HCT116 (cell line): ENCODE measurements at regions not wholly inside any gene's neighbourhood (a gene's known extent, or its start where the extent isn't known, plus 50 kb on each side); places are given as distances from the start of the nearest gene placed in this dataset.

Experiments used
- ATAC-seq: fragments of 200-7000 bp; cut with Tn5 transposase; 2 replicates; pipeline ENCODE4 v1.9.1; 2020; ENCODE audit warnings: mild to moderate bottlenecking, moderate library complexity
- BruUV-seq: library from RNA; stranded (reverse); fragments of 400-500 nt; replicated peaks from 2 replicates; lab custom pipeline; 2021; lab: Mats Ljungman, UMichigan
- CTCF ChIA-PET: fragments of 300-600 bp; sonication (Branson Sonifier 250); formaldehyde crosslinking; loops from one replicate; lab custom pipeline; 2021; ENCODE audit warnings: antibody characterized with exemption; lab: Charles Lee
- POLR2A ChIA-PET: fragments of 300-600, 350-600 bp; sonication (Branson Sonifier 250); formaldehyde crosslinking; loops from one replicate; lab custom pipeline; 2021; ENCODE audit warnings: antibody characterized with exemption; lab: Charles Lee
- RAD21 ChIA-PET, 2 experiments: fragments of 300-600 bp; sonication (Branson Sonifier 250); formaldehyde crosslinking; loops; one replicate each; lab custom pipeline; 2023; ENCODE audit warnings: low total read pairs in 2 of 2; ENCODE audit not compliant: uncharacterized antibody in 2 of 2, unreplicated experiment in 2 of 2, low non-redundant PET in 1 of 2; lab: Charles Lee
- DNase-seq: peaks from one replicate; pipeline ENCODE4 v3.0.0-alpha.2; 2010; ENCODE audit warnings: low read depth, low spot score
- H2AFZ ChIP-seq: fragments of 200-600 bp; shearing (Covaris generic), sonication (generic); 2 replicates; pipeline ENCODE4 v1.6.1; 2017; ENCODE audit warnings: low read depth, mixed run types, mixed read lengths, antibody characterized with exemption, low read length; ENCODE audit not compliant: poor library complexity, severe bottlenecking
- H3K27ac ChIP-seq: 2 replicates; pipeline ENCODE4 v1.5.1; 2012; ENCODE audit warnings: low read depth, low read length
- H3K27me3 ChIP-seq: fragments of 200-600 bp; sonication (generic); 2 replicates; pipeline ENCODE4 v1.6.1; 2016; ENCODE audit warnings: mixed run types, low read length, mixed read lengths; ENCODE audit not compliant: insufficient read depth
- H3K36me3 ChIP-seq, 2 experiments: fragments of 200-500 bp in 1 of 2; fragments of 200-600 bp in 1 of 2; sonication (Bioruptor generic) in 1 of 2; sonication (generic) in 1 of 2; 2 replicates each; pipeline versions ENCODE4 v1.5.1 to v1.6.1; 2014 to 2016; ENCODE audit warnings: low read length in 2 of 2, inconsistent platforms in 1 of 2, mixed read lengths in 1 of 2, mixed run types in 1 of 2; ENCODE audit not compliant: insufficient read depth in 2 of 2, control insufficient read depth in 1 of 2
- H3K4me1 ChIP-seq, 2 experiments: fragments of 200-600 bp in 1 of 2; sonication (generic) in 1 of 2; 2 replicates each; pipeline versions ENCODE4 v1.5.1 to v1.6.1; 2012 to 2017; ENCODE audit warnings: low read length in 2 of 2, inconsistent platforms in 1 of 2, mild to moderate bottlenecking in 1 of 2, mixed read lengths in 1 of 2, mixed run types in 1 of 2, moderate library complexity in 1 of 2; ENCODE audit not compliant: insufficient read depth in 2 of 2, control insufficient read depth in 1 of 2
- H3K4me2 ChIP-seq: fragments of 200-600 bp; sonication (generic); 2 replicates; pipeline ENCODE4 v1.6.1; 2017; ENCODE audit warnings: mixed run types, low read length, mixed read lengths
- H3K4me3 ChIP-seq, 2 experiments: fragments of 200-600 bp in 1 of 2; sonication (generic) in 1 of 2; replicated peaks in 1 of 2; 2 replicates each; pipeline ENCODE4 v1.5.1; 2011 to 2016; ENCODE audit warnings: low read length in 2 of 2, control low read depth in 1 of 2, low read depth in 1 of 2, mild to moderate bottlenecking in 1 of 2, mixed read lengths in 1 of 2, mixed run types in 1 of 2
- H3K79me2 ChIP-seq: fragments of 200-600 bp; sonication (generic); 2 replicates; pipeline ENCODE4 v1.6.1; 2017; ENCODE audit warnings: mild to moderate bottlenecking, mixed run types, low read length, moderate library complexity, mixed read lengths; ENCODE audit not compliant: insufficient read depth
- H3K9ac ChIP-seq: fragments of 200-600 bp; sonication (generic); 2 replicates; pipeline ENCODE4 v1.6.1; 2016; ENCODE audit warnings: low read length, mixed read lengths
- H3K9me2 ChIP-seq: fragments of 200-600 bp; sonication (generic), shearing (Covaris generic); 2 replicates; pipeline ENCODE4 v1.6.1; 2017; ENCODE audit warnings: mixed run types, mild to moderate bottlenecking, moderate library complexity; ENCODE audit not compliant: insufficient read depth
- H3K9me3 ChIP-seq, 2 experiments: fragments of 200-500 bp in 1 of 2; fragments of 200-600 bp in 1 of 2; sonication (Bioruptor generic) in 1 of 2; sonication (generic) in 1 of 2; 2 replicates each; pipeline ENCODE4 v1.6.1; 2014 to 2017; ENCODE audit warnings: low read length in 2 of 2, mixed read lengths in 2 of 2, inconsistent platforms in 1 of 2, low read depth in 1 of 2, mild to moderate bottlenecking in 1 of 2, mixed run types in 1 of 2, moderate library complexity in 1 of 2; ENCODE audit not compliant: control insufficient read depth in 1 of 2, insufficient read depth in 1 of 2
- H4K20me1 ChIP-seq: fragments of 200-600 bp; sonication (generic), shearing (Covaris generic); 2 replicates; pipeline ENCODE4 v1.6.1; 2017; ENCODE audit warnings: mixed run types, mild to moderate bottlenecking, moderate library complexity; ENCODE audit not compliant: insufficient read depth
- CBX3 ChIP-seq: IDR thresholded peaks from 2 replicates; pipeline ENCODE4 v1.6.1; 2012; ENCODE audit warnings: low read depth
- EGR1 ChIP-seq: IDR thresholded peaks from 2 replicates; pipeline ENCODE4 v1.6.1; 2012; ENCODE audit warnings: low read depth
- ELF1 ChIP-seq: IDR thresholded peaks from 2 replicates; pipeline ENCODE4 v1.6.1; 2012; ENCODE audit warnings: low read depth, borderline replicate concordance
- EZH2 ChIP-seq: fragments of 200-600 bp; sonication (generic); IDR thresholded peaks from 2 replicates; pipeline ENCODE4 v1.6.1; 2017; ENCODE audit warnings: antibody characterized with exemption, mixed run types
- EZH2phosphoT487 ChIP-seq: fragments of 200-600 bp; IDR thresholded peaks from 2 replicates; pipeline ENCODE4 v1.6.1; 2018; ENCODE audit warnings: antibody characterized with exemption, borderline replicate concordance
- POLR2A ChIP-seq: IDR thresholded peaks from 2 replicates; pipeline ENCODE4 v1.7.0; 2011; ENCODE audit warnings: borderline replicate concordance; ENCODE audit not compliant: insufficient read depth, insufficient read length; ENCODE audit errors: extremely low read depth
- SIN3A ChIP-seq: IDR thresholded peaks from 2 replicates; pipeline ENCODE4 v1.6.1; 2012; ENCODE audit warnings: low read depth
- ZFX ChIP-seq: fragments of 450-650 bp; IDR thresholded peaks from 2 replicates; pipeline ENCODE4 v1.6.1; 2017
- intact Hi-C: fragments of 100-400 bp; cut with micrococcal nuclease; formaldehyde crosslinking; loops from 2 replicates; pipeline ENCODE4 v1.10.0; 2022
- TF ChIP-seq, protein P1 (sequence below): IDR thresholded peaks from 2 replicates; pipeline ENCODE4 v1.6.1; 2012
- TF ChIP-seq, protein P2 (sequence below): IDR thresholded peaks from 2 replicates; pipeline ENCODE4 v1.6.1; 2011; ENCODE audit warnings: mild to moderate bottlenecking, low read length, moderate library complexity; ENCODE audit not compliant: insufficient replicate concordance; ENCODE audit errors: extremely low read depth
- TF ChIP-seq, protein P3 (sequence below): IDR thresholded peaks from 2 replicates; pipeline ENCODE4 v1.6.1; 2012; ENCODE audit warnings: low read depth

DNA sequence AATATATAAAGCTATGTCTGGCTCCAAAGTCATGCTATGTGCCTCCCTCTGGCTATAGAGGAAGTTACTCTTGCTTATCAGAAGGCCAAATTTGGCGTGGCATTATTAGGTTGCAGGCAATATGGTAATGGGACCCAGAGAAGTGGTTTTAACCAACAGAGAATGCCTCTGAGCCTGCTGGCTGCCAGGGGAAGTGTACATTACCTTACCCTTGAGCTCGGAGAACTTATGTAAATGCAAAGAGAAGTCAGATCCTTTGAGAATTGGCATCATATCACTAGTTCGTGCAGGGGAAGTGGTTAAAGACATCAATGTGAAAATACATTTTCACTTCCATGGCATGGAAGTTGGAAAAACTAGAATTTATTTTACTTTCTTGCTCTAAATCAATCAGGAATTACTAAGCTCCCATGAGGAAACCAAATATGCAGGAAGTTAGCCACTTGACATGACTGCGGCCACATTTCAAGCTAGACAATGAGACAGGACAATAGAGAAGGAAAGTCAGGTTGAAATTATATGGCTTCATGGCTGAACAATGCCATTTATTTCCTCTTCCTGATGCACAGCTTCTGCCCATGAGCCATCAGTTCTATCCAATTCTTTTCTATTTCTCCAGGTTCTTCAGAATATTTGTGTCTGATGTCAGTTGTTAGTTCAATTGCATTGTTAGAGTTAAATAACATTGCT, 134.0 kb upstream of the PHACTR1 start (continued):
- TF ChIP-seq EZH2phosphoT487, result no peak
- no peak for TF ChIP-seq CBX3
- TF ChIP-seq ZFX, result no peak
- TF ChIP-seq, protein P1, sequence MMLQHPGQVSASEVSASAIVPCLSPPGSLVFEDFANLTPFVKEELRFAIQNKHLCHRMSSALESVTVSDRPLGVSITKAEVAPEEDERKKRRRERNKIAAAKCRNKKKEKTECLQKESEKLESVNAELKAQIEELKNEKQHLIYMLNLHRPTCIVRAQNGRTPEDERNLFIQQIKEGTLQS, result no peak

DNA sequence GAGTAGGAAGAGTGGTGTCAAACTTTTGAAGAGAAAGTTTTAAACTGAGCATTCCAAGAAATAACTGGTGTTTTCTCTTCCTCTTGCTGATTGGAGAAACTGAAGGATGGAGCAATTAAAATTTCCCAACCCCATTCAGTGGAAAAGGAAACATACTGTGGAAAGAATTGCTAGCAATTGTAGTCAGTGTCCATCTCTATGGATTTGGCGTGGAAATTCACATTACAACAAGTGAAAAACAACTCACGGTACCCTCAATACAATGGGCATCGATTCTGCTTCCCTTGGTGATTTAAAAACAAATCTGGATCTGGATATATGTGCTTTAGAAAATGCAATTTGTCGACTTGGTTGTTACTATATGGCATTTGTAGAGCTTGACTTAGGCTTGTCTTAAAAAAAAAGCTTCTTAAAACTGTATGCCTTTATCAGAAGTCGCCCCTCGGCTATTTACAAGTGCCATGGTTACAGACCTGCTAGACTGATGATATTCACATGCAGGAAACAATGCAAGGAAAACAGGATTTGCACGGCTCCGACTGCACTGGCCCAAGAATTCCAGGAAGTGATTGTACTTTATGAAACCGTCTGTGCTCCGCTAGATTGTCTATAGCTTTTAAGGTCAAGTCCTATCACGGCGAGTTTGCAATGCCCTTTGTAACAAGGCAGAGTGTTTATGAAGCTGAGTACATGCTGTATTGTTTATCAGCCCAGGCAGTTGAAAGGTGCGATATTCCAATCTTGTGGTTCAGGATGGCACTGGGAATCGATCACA, 131.7 kb upstream of the PHACTR1 start:
- TF ChIP-seq ELF1 (no peak), EZH2 (no peak)
- TF ChIP-seq, all 23 proteins: peak for 0
- H3K4me1 ChIP-seq, result no peaks in the 10 kb centered on the region
- no peak overlapping the region for H3K27ac ChIP-seq
- intact Hi-C loops, result no loop called here
- H3K27me3 ChIP-seq, result no peaks in the 10 kb centered on the region
- no peak overlapping the region for H2AFZ ChIP-seq
- no peaks in the 10 kb centered on the region for H3K9me2 ChIP-seq
- no peaks in the 10 kb centered on the region for H4K20me1 ChIP-seq
- H3K9ac ChIP-seq, result no peak overlapping the region
- POLR2A ChIA-PET, result no interaction called here
- RAD21 ChIA-PET, result no interaction called here
- H3K79me2 ChIP-seq, result no peaks in the 10 kb centered on the region
- H3K9me3 ChIP-seq, result no peaks in the 10 kb centered on the region
- CTCF ChIA-PET, result no interaction called here
- no peak for DNase-seq
- no peak overlapping the region for H3K4me3 ChIP-seq
- BruUV-seq, result no TSS peak
- no peak overlapping the region for H3K4me2 ChIP-seq
- ATAC-seq, result no peak
- no peaks in the 10 kb centered on the region for H3K36me3 ChIP-seq

DNA sequence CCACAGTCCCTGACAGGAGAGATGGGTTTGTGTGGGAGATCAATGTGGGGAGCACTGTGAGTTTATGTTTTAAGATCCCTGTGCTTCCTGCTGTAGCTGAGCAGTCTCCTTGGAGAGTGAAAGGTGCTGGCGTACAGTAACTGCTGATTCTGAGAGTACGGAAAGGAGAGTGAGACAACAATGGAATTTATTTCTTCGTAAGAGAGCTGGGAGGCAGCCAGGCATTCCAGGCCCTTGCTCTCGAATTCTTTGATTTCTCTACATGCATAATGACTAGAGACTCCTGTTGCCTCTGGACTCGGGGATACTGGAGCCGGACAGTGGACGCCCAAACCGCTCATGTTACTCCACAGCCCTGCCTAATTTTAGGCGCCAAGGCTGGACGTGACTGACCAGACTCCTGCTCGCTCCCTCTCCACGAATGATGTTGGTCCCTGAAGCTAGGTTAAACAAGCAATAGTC, 131.0 kb upstream of the PHACTR1 start:
- CTCF ChIA-PET, result no interaction called here
- ATAC-seq, result no peak
- TF ChIP-seq, protein P2, sequence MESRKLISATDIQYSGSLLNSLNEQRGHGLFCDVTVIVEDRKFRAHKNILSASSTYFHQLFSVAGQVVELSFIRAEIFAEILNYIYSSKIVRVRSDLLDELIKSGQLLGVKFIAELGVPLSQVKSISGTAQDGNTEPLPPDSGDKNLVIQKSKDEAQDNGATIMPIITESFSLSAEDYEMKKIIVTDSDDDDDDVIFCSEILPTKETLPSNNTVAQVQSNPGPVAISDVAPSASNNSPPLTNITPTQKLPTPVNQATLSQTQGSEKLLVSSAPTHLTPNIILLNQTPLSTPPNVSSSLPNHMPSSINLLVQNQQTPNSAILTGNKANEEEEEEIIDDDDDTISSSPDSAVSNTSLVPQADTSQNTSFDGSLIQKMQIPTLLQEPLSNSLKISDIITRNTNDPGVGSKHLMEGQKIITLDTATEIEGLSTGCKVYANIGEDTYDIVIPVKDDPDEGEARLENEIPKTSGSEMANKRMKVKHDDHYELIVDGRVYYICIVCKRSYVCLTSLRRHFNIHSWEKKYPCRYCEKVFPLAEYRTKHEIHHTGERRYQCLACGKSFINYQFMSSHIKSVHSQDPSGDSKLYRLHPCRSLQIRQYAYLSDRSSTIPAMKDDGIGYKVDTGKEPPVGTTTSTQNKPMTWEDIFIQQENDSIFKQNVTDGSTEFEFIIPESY, result no peak
- TF ChIP-seq EGR1 (no peak), SIN3A (no peak), POLR2A (no peak)
- TF ChIP-seq, protein P1, result no peak
- TF ChIP-seq, protein P3, sequence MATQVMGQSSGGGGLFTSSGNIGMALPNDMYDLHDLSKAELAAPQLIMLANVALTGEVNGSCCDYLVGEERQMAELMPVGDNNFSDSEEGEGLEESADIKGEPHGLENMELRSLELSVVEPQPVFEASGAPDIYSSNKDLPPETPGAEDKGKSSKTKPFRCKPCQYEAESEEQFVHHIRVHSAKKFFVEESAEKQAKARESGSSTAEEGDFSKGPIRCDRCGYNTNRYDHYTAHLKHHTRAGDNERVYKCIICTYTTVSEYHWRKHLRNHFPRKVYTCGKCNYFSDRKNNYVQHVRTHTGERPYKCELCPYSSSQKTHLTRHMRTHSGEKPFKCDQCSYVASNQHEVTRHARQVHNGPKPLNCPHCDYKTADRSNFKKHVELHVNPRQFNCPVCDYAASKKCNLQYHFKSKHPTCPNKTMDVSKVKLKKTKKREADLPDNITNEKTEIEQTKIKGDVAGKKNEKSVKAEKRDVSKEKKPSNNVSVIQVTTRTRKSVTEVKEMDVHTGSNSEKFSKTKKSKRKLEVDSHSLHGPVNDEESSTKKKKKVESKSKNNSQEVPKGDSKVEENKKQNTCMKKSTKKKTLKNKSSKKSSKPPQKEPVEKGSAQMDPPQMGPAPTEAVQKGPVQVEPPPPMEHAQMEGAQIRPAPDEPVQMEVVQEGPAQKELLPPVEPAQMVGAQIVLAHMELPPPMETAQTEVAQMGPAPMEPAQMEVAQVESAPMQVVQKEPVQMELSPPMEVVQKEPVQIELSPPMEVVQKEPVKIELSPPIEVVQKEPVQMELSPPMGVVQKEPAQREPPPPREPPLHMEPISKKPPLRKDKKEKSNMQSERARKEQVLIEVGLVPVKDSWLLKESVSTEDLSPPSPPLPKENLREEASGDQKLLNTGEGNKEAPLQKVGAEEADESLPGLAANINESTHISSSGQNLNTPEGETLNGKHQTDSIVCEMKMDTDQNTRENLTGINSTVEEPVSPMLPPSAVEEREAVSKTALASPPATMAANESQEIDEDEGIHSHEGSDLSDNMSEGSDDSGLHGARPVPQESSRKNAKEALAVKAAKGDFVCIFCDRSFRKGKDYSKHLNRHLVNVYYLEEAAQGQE, result no peak

More for the DNA sequence above, 131.0 kb upstream of the PHACTR1 start:
- H4K20me1 ChIP-seq, result no peaks in the 10 kb centered on the region
- H2AFZ ChIP-seq, result no peak overlapping the region
- H3K9me2 ChIP-seq, result no peaks in the 10 kb centered on the region
- H3K79me2 ChIP-seq, result no peaks in the 10 kb centered on the region
- H3K4me1 ChIP-seq, result no peaks in the 10 kb centered on the region
- intact Hi-C loops, result no loop called here
- no peak overlapping the region for H3K4me2 ChIP-seq
- H3K36me3 ChIP-seq, result no peaks in the 10 kb centered on the region
- no peak overlapping the region for H3K27ac ChIP-seq
- no peak overlapping the region for H3K4me3 ChIP-seq
- POLR2A ChIA-PET, result no interaction called here
- H3K9me3 ChIP-seq, result no peaks in the 10 kb centered on the region
- no TSS peak for BruUV-seq
- RAD21 ChIA-PET, result no interaction called here
- no peak overlapping the region for H3K9ac ChIP-seq
- DNase-seq, result no peak
- H3K27me3 ChIP-seq, result no peaks in the 10 kb centered on the region
